Keratinocyte (primary cell): ENCODE measurements at regions not wholly inside any gene's neighbourhood (a gene's known extent, or its start where the extent isn't known, plus 50 kb on each side); places are given as distances from the start of the nearest gene placed in this dataset.

Experiments
- EZH2 ChIP-seq: IDR thresholded peaks from one replicate; pipeline ENCODE4 v1.6.1; 2012; ENCODE audit warnings: inconsistent platforms, mild to moderate bottlenecking, low read length, moderate library complexity
- TF ChIP-seq, protein P1 (sequence below), 3 experiments: IDR thresholded peaks in 1 of 3; conservative IDR thresholded peaks in 1 of 3; optimal IDR thresholded peaks in 1 of 3; 2 replicates in 2 of 3; 3 replicates in 1 of 3; pipeline versions ENCODE3 to v1.5.1; 2011; ENCODE audit warnings: low read length in 3 of 3, mild to moderate bottlenecking in 3 of 3, moderate library complexity in 2 of 3, control low read depth in 1 of 3, inconsistent platforms in 1 of 3; ENCODE audit not compliant: insufficient read depth in 2 of 3; ENCODE audit errors: extremely low read depth in 1 of 3

DNA sequence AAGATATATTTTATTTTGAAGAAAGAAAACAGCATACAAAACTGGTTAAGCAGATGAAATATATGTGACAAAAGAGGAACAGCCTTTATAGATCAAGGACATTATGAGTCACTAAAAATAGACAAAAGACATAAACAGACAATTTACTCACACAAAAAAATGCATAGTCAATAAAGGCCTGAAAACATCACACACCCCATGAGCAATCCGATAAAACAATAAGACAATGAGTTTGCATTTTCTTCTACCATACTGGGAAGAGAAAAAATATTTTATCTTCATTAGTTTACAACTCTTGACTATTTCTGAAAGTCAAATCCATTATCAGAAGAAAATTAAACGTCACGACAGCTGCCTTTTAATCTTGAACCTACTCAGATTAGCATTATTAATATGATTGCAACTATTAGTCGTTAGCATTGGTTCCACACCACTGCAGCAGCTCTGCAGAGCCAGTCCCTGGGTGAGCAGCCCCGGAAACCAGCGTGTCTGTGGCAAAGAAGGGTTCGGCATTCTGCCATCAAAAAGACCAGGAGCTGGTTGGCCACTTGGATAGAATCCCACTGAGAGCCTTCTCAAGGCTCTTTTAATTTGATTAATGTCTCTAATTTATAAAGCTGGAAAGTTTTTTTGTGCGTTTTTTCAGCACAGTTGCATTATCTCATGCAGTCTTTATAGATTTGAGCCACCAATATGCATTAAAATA lies 305.4 kb upstream of the SHH start:
- TF ChIP-seq EZH2: no peak
- TF ChIP-seq, protein P1, sequence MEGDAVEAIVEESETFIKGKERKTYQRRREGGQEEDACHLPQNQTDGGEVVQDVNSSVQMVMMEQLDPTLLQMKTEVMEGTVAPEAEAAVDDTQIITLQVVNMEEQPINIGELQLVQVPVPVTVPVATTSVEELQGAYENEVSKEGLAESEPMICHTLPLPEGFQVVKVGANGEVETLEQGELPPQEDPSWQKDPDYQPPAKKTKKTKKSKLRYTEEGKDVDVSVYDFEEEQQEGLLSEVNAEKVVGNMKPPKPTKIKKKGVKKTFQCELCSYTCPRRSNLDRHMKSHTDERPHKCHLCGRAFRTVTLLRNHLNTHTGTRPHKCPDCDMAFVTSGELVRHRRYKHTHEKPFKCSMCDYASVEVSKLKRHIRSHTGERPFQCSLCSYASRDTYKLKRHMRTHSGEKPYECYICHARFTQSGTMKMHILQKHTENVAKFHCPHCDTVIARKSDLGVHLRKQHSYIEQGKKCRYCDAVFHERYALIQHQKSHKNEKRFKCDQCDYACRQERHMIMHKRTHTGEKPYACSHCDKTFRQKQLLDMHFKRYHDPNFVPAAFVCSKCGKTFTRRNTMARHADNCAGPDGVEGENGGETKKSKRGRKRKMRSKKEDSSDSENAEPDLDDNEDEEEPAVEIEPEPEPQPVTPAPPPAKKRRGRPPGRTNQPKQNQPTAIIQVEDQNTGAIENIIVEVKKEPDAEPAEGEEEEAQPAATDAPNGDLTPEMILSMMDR (optimal IDR thresholded peaks at IDR 0.05 in 1 of 3, IDR thresholded peaks at IDR 0.05 in 1 of 3, conservative IDR thresholded peaks at IDR 0.05 in 1 of 3; ENCODE audit: extremely low read depth in 1 of 3, insufficient read depth in 2 of 3, low read length in 3 of 3): no peak
